H1 (cell line): ENCODE measurements at regions not wholly inside any gene's neighbourhood (a gene's known extent, or its start where the extent isn't known, plus 50 kb on each side); places are given as distances from the start of the nearest gene placed in this dataset.

Experiments
- BCL11A ChIP-seq, 2 experiments: IDR thresholded peaks; one replicate each; pipeline ENCODE4 v1.6.1; 2011; ENCODE audit warnings: low read depth in 2 of 2, low read length in 2 of 2, mild to moderate bottlenecking in 2 of 2
- EGR1 ChIP-seq: IDR thresholded peaks from 2 replicates; pipeline ENCODE4 v1.6.1; 2011; ENCODE audit warnings: low read depth, low read length, borderline replicate concordance
- EZH2 ChIP-seq: fragments of 200-600 bp; sonication (generic); IDR thresholded peaks from 2 replicates; pipeline ENCODE4 v1.7.1; 2012; ENCODE audit warnings: low read depth, mild to moderate bottlenecking, moderate library complexity, low read length, inconsistent platforms; ENCODE audit not compliant: severe bottlenecking
- GTF2F1 ChIP-seq: IDR thresholded peaks from 2 replicates; pipeline ENCODE4 v1.6.1; 2012; ENCODE audit warnings: low read depth, low read length, improper control_type of control experiment, borderline replicate concordance
- KDM1A ChIP-seq: fragments of 200-600, 300-600 bp; sonication (generic); IDR thresholded peaks from 2 replicates; pipeline ENCODE4 v1.7.1; 2016; ENCODE audit warnings: mild to moderate bottlenecking, low read length, borderline replicate concordance
- POLR2A ChIP-seq, 2 experiments: IDR thresholded peaks; 1 replicate in 1 of 2; 2 replicates in 1 of 2; pipeline ENCODE4 v1.6.1; 2011; ENCODE audit warnings: low read depth in 2 of 2, low read length in 2 of 2, mild to moderate bottlenecking in 2 of 2; ENCODE audit errors: control extremely low read depth in 1 of 2
- YY1 ChIP-seq: IDR thresholded peaks from 2 replicates; pipeline ENCODE4 v1.6.1; 2011; ENCODE audit warnings: low read depth, mild to moderate bottlenecking, low read length
- ZNF274 ChIP-seq: IDR thresholded peaks from 2 replicates; pipeline ENCODE4 v1.7.0; 2012; ENCODE audit warnings: low read length, borderline replicate concordance; ENCODE audit errors: extremely low read depth
- TF ChIP-seq, protein P1 (sequence below): IDR thresholded peaks from 2 replicates; pipeline ENCODE4 v1.6.1; 2012; ENCODE audit warnings: inconsistent platforms
- TF ChIP-seq, protein P2 (sequence below), 3 experiments: IDR thresholded peaks; 1 replicate in 2 of 3; 2 replicates in 1 of 3; pipeline versions ENCODE4 v1.5.1 to v1.6.1; 2011; ENCODE audit warnings: low read length in 3 of 3, mild to moderate bottlenecking in 3 of 3, inconsistent platforms in 2 of 3, low read depth in 1 of 3, moderate library complexity in 1 of 3; ENCODE audit not compliant: insufficient read depth in 1 of 3; ENCODE audit errors: control extremely low read depth in 1 of 3

DNA sequence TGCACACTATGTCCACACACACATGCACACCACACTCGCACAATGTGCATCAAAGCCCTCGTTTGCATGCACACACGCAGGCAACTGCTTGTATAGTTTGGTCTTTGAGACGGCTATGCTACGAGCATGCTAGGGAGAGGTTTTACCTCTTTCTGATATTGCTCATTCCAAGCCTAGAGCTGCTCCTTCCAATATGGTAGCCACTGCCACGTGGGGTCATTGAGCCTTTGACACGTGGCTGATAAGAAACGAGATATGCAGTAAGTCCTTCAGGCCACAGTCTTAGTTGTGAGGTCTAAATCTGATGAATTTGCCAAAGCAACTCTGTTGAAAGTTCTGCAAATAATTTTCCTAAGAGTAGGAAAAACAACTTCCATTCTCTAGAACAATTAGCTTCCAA lies 204.4 kb downstream of the KLF6 start:
- TF ChIP-seq ZNF274 (no peak), EGR1 (no peak), GTF2F1 (no peak), POLR2A (IDR thresholded peaks at IDR 0.05; ENCODE audit: control extremely low read depth in 1 of 2, low read depth in 2 of 2, low read length in 2 of 2) (no peak), YY1 (no peak), EZH2 (no peak), BCL11A (IDR thresholded peaks at IDR 0.05; ENCODE audit: low read depth in 2 of 2, low read length in 2 of 2) (no peak), KDM1A (no peak)
- TF ChIP-seq, protein P1, sequence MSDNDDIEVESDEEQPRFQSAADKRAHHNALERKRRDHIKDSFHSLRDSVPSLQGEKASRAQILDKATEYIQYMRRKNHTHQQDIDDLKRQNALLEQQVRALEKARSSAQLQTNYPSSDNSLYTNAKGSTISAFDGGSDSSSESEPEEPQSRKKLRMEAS = no peak
- TF ChIP-seq, protein P2, sequence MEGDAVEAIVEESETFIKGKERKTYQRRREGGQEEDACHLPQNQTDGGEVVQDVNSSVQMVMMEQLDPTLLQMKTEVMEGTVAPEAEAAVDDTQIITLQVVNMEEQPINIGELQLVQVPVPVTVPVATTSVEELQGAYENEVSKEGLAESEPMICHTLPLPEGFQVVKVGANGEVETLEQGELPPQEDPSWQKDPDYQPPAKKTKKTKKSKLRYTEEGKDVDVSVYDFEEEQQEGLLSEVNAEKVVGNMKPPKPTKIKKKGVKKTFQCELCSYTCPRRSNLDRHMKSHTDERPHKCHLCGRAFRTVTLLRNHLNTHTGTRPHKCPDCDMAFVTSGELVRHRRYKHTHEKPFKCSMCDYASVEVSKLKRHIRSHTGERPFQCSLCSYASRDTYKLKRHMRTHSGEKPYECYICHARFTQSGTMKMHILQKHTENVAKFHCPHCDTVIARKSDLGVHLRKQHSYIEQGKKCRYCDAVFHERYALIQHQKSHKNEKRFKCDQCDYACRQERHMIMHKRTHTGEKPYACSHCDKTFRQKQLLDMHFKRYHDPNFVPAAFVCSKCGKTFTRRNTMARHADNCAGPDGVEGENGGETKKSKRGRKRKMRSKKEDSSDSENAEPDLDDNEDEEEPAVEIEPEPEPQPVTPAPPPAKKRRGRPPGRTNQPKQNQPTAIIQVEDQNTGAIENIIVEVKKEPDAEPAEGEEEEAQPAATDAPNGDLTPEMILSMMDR (IDR thresholded peaks at IDR 0.05; ENCODE audit: control extremely low read depth in 1 of 3, insufficient read depth in 1 of 3, low read depth in 1 of 3, low read length in 3 of 3) = no peak
